ENCODE measurements at regions not wholly inside any gene's neighbourhood (a gene's known extent, or its start where the extent isn't known, plus 50 kb on each side); places are given as distances from the start of the nearest gene placed in this dataset.

GRCh38 chr3:101061312-101061711 is 68.1 kb upstream of the ABI3BP start:
- peaks cover 4% of the 10 kb centered on the region for H3K4me1 ChIP-seq
- intact Hi-C loops (cut with DNase I): no loop called here
- no peaks in the 10 kb centered on the region for H3K27me3 ChIP-seq
- H3K27ac ChIP-seq: no peak overlapping the region
- DNase-seq: no peak
- peaks cover 5% of the 10 kb centered on the region for H3K9me3 ChIP-seq
- no peak for TF ChIP-seq CTCF (IDR thresholded peaks at IDR 0.05)
- H3K36me3 ChIP-seq: no peaks in the 10 kb centered on the region
- ATAC-seq: no peak
- no peak overlapping the region for H3K4me3 ChIP-seq

- Histone ChIP-seq H3K36me3 (no peaks in the 10 kb centered on the region), H3K9me3 (no peaks in the 10 kb centered on the region), H3K4me3 (no peak overlapping the region), H3K27me3 (no peaks in the 10 kb centered on the region), H3K4me1 (no peaks in the 10 kb centered on the region), H3K27ac (no peak overlapping the region)
- no peak for DNase-seq
- ATAC-seq: no peak
- TF ChIP-seq CTCF (IDR thresholded peaks at IDR 0.05): no peak
- intact Hi-C loops (cut with DNase I): no loop called here
These were observed 57.6 kb upstream of the ABI3BP start for GRCh38 chr3:101050866-101051265.

GRCh38 chr3:101050046-101050445 is 56.8 kb upstream of the ABI3BP start:
- no peak for ATAC-seq

GRCh38 chr3:101049532-101049931 is 56.3 kb upstream of the ABI3BP start:
- Histone ChIP-seq H3K36me3 (no peaks in the 10 kb centered on the region), H3K4me1 (no peaks in the 10 kb centered on the region), H3K27me3 (no peaks in the 10 kb centered on the region), H3K4me3 (no peak overlapping the region), H3K27ac (no peak overlapping the region), H3K9me3 (no peaks in the 10 kb centered on the region)
- TF ChIP-seq CTCF (IDR thresholded peaks at IDR 0.05): no peak
- intact Hi-C loops (cut with DNase I): no loop called here
- no peak for DNase-seq
- ATAC-seq: no peak

More at GRCh38 chr3:101050046-101050445, 56.8 kb upstream of the ABI3BP start:
- H3K27me3 ChIP-seq: no peaks in the 10 kb centered on the region
- no peak overlapping the region for H3K27ac ChIP-seq
- TF ChIP-seq CTCF (IDR thresholded peaks at IDR 0.05): no peak
- H3K36me3 ChIP-seq: no peaks in the 10 kb centered on the region
- no peaks in the 10 kb centered on the region for H3K4me1 ChIP-seq
- intact Hi-C loops (cut with DNase I): no loop called here
- no peaks in the 10 kb centered on the region for H3K9me3 ChIP-seq
- DNase-seq: no peak
- no peak overlapping the region for H3K4me3 ChIP-seq

GRCh38 chr3:101043687-101044078 is 50.5 kb upstream of the ABI3BP start:
- TF ChIP-seq CTCF (IDR thresholded peaks at IDR 0.05): no peak
- no peaks in the 10 kb centered on the region for H3K9me3 ChIP-seq
- H3K36me3 ChIP-seq: no peaks in the 10 kb centered on the region
- DNase-seq: no peak
- H3K27ac ChIP-seq: no peak overlapping the region
- H3K4me1 ChIP-seq: no peaks in the 10 kb centered on the region
- no peak for ATAC-seq
- no peak overlapping the region for H3K4me3 ChIP-seq
- intact Hi-C loops (cut with DNase I): no loop called here
- H3K27me3 ChIP-seq: no peaks in the 10 kb centered on the region

- intact Hi-C loops (cut with DNase I): no loop called here
- Histone ChIP-seq H3K9me3 (no peaks in the 10 kb centered on the region), H3K36me3 (no peaks in the 10 kb centered on the region), H3K27ac (no peak overlapping the region), H3K4me1 (no peaks in the 10 kb centered on the region), H3K4me3 (no peak overlapping the region), H3K27me3 (no peaks in the 10 kb centered on the region)
- DNase-seq (no peak), ATAC-seq (no peak)
- no peak for TF ChIP-seq CTCF (IDR thresholded peaks at IDR 0.05)
These were observed 49.9 kb upstream of the ABI3BP start for GRCh38 chr3:101042996-101043686.

Measured in upper lobe of right lung (tissue), 1 donor.